HL-60 (cell line): ENCODE measurements at regions not wholly inside any gene's neighbourhood (a gene's known extent, or its start where the extent isn't known, plus 50 kb on each side); places are given as distances from the start of the nearest gene placed in this dataset.

Experiments
- DNase-seq, 2 experiments: peaks; one replicate each; pipeline ENCODE4 v3.0.0-alpha.2; 2010 to 2020; ENCODE audit warnings: low read depth in 1 of 2, low spot score in 1 of 2
- H3K27ac ChIP-seq: fragments of 250-450 bp; sonication (Bioruptor Pico); replicated peaks from 2 replicates; pipeline ENCODE4 v1.5.1; 2020; ENCODE audit warnings: mild to moderate bottlenecking, moderate library complexity
- H3K27me3 ChIP-seq: fragments of 250-450 bp; sonication (Bioruptor Pico); 2 replicates; pipeline ENCODE4 v1.5.1; 2021; ENCODE audit warnings: mild to moderate bottlenecking, moderate library complexity; ENCODE audit not compliant: insufficient read depth, poor library complexity, severe bottlenecking
- H3K4me3 ChIP-seq: replicated peaks from 2 replicates; pipeline ENCODE4 v1.5.1; 2011; ENCODE audit warnings: mild to moderate bottlenecking, control low read depth, low read length; ENCODE audit not compliant: insufficient read depth
- GABPA ChIP-seq: IDR thresholded peaks from 2 replicates; pipeline ENCODE4 v1.6.1; 2012; ENCODE audit warnings: low read depth
- POLR2AphosphoS5 ChIP-seq: IDR thresholded peaks from 2 replicates; pipeline ENCODE4 v1.6.1; 2012; ENCODE audit warnings: low read depth
- REST ChIP-seq: IDR thresholded peaks from 2 replicates; pipeline ENCODE4 v1.6.1; 2012; ENCODE audit warnings: low read depth; ENCODE audit not compliant: insufficient replicate concordance
- SPI1 ChIP-seq: IDR thresholded peaks from 2 replicates; pipeline ENCODE4 v1.6.1; 2012; ENCODE audit warnings: low read depth, mild to moderate bottlenecking, borderline replicate concordance
- TF ChIP-seq, protein P1 (sequence below): IDR thresholded peaks from one replicate; pipeline ENCODE4 v1.5.1; 2011; ENCODE audit warnings: low read length, control low read depth, inconsistent platforms; ENCODE audit not compliant: insufficient read depth

DNA sequence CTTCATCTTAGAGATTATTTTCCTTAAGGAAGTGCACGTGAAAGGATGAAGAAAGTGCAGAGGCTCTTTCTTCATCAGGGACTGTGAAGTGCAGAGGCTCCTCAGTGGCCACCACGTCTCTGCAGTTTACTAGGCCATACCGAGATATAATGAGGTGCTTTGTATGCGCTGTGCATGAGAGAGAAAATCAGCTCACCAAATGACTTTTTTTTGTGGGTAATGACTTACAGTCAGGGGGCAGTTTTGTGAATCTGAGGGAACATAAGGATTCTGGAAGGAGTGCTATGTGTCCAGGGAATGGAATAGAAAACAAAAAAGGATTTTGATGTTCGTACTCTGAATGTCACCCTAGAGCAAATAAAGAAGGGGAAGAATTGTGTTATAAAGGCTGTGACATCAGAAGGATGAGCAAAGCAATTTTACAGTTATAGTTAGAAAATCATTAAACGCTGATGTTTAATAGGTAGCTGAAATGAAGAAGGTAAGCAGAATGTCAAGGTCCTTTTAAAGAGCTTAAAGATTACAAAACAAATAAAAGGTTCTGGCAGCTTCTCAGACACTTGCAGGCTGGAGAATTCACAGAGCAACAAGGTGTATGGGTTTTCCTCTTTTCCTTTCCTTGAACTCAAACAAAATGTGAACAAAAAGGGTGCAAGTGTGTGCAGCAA, 247.5 kb upstream of the NOVA1 start:
- Histone ChIP-seq H3K27me3 (no peaks in the 10 kb centered on the region), H3K4me3 (no peak overlapping the region), H3K27ac (no peak overlapping the region)
- TF ChIP-seq SPI1 (no peak), GABPA (no peak), POLR2AphosphoS5 (no peak), REST (no peak)
- TF ChIP-seq, protein P1, sequence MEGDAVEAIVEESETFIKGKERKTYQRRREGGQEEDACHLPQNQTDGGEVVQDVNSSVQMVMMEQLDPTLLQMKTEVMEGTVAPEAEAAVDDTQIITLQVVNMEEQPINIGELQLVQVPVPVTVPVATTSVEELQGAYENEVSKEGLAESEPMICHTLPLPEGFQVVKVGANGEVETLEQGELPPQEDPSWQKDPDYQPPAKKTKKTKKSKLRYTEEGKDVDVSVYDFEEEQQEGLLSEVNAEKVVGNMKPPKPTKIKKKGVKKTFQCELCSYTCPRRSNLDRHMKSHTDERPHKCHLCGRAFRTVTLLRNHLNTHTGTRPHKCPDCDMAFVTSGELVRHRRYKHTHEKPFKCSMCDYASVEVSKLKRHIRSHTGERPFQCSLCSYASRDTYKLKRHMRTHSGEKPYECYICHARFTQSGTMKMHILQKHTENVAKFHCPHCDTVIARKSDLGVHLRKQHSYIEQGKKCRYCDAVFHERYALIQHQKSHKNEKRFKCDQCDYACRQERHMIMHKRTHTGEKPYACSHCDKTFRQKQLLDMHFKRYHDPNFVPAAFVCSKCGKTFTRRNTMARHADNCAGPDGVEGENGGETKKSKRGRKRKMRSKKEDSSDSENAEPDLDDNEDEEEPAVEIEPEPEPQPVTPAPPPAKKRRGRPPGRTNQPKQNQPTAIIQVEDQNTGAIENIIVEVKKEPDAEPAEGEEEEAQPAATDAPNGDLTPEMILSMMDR: no peak
- no peak for DNase-seq

GRCh38 chr14:26846388-26846787, 248.6 kb upstream of the NOVA1 start:
- Histone ChIP-seq H3K27me3 (no peaks in the 10 kb centered on the region), H3K27ac (no peak overlapping the region), H3K4me3 (no peak overlapping the region)
- TF ChIP-seq GABPA (no peak), SPI1 (no peak), REST (no peak), POLR2AphosphoS5 (no peak)
- TF ChIP-seq, protein P1: no peak
- DNase-seq: no peak

DNA sequence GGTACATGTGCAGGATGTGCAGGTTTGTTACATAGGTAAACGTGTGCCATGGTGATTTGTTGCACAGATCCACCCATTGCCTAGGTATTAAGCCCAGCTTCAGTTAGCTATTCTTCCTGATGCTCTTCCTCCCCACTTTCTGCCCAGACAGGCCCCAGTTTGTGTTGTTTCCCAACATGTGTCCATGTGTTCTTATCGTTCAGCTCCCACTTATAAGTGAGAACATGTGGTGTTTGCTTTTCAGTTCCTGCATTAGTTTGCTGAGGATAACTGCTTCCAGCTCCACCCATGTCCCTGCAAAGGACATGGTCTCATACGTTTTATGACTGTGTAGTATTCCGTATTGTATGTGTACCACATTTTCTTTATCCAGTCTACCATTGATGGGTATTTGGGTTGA, 251.7 kb upstream of the NOVA1 start:
- no peak overlapping the region for H3K4me3 ChIP-seq
- H3K27ac ChIP-seq: no peak overlapping the region

More for the DNA sequence above, 251.7 kb upstream of the NOVA1 start:
- DNase-seq: no peak
- no peaks in the 10 kb centered on the region for H3K27me3 ChIP-seq
- no peak for TF ChIP-seq GABPA
- TF ChIP-seq SPI1: no peak
- no peak for TF ChIP-seq REST
- TF ChIP-seq POLR2AphosphoS5: no peak
- TF ChIP-seq, protein P1: no peak
